Stimulated activated CD8-positive, alpha-beta memory T cell treated with anti-CD3 and anti-CD28 coated beads, Interleukin-15, amount 100 ng/mL, for 1 hour (primary cell): ENCODE measurements at regions not wholly inside any gene's neighbourhood (a gene's known extent, or its start where the extent isn't known, plus 50 kb on each side); places are given as distances from the start of the nearest gene placed in this dataset.
"Not testable (repeated sequence)": the region's sequence is repeated elsewhere in the genome, so short reads cannot be mapped to it uniquely, and the experiment has no call there.

Experiments
- DNase-seq: peaks from one replicate; pipeline ENCODE4 v3.0.0-alpha.2; 2020; ENCODE audit warnings: low read depth

GRCh38 chr6:144395826-144396225, 110.7 kb downstream of the UTRN start:
- no peak for DNase-seq

GRCh38 chr6:144397141-144397540, 112.0 kb downstream of the UTRN start:
- DNase-seq: no peak

GRCh38 chr6:144400321-144400720, 115.2 kb downstream of the UTRN start:
- DNase-seq: no peak

- no peak for DNase-seq
Measured at GRCh38 chr6:144401736-144402733, 116.9 kb downstream of the UTRN start.

- DNase-seq: no peak
Measured at GRCh38 chr6:144402750-144403149, 117.6 kb downstream of the UTRN start.

- no peak for DNase-seq
Measured at GRCh38 chr6:144405163-144405562, 120.0 kb downstream of the UTRN start.

GRCh38 chr6:144406796-144407195, 121.7 kb downstream of the UTRN start:
- no peak for DNase-seq

- DNase-seq: no peak
Measured at GRCh38 chr6:144408161-144408560, 123.0 kb downstream of the UTRN start.

- no peak for DNase-seq
Measured at GRCh38 chr6:144410059-144410458, 124.9 kb downstream of the UTRN start.

GRCh38 chr6:144410574-144410973, 125.4 kb downstream of the UTRN start:
- not testable (repeated sequence) for DNase-seq

GRCh38 chr6:144411531-144412165, 126.5 kb downstream of the UTRN start:
- no peak for DNase-seq

GRCh38 chr6:144413418-144413817, 128.3 kb downstream of the UTRN start:
- DNase-seq: no peak

- DNase-seq: no peak
Measured at GRCh38 chr6:144415014-144415413, 129.9 kb downstream of the UTRN start.

- no peak for DNase-seq
Measured at GRCh38 chr6:144415835-144416237, 130.7 kb downstream of the UTRN start.

GRCh38 chr6:144416244-144416643, 131.1 kb downstream of the UTRN start:
- DNase-seq: no peak

- DNase-seq: no peak
Measured at GRCh38 chr6:144416773-144417172, 131.6 kb downstream of the UTRN start.

GRCh38 chr6:144417681-144418080, 132.5 kb downstream of the UTRN start:
- no peak for DNase-seq

GRCh38 chr6:144418959-144419545, 133.9 kb downstream of the UTRN start:
- no peak for DNase-seq

- DNase-seq: no peak
Measured at GRCh38 chr6:144423167-144423566, 138.0 kb downstream of the UTRN start.

GRCh38 chr6:144429753-144430152, 144.6 kb downstream of the UTRN start:
- DNase-seq: no peak

GRCh38 chr6:144433446-144433845, 148.3 kb downstream of the UTRN start:
- not testable (repeated sequence) for DNase-seq

GRCh38 chr6:144434308-144434990, 149.3 kb downstream of the UTRN start:
- DNase-seq: no peak
